ENCODE measurements at regions not wholly inside any gene's neighbourhood (a gene's known extent, or its start where the extent isn't known, plus 50 kb on each side); places are given as distances from the start of the nearest gene placed in this dataset.

DNA sequence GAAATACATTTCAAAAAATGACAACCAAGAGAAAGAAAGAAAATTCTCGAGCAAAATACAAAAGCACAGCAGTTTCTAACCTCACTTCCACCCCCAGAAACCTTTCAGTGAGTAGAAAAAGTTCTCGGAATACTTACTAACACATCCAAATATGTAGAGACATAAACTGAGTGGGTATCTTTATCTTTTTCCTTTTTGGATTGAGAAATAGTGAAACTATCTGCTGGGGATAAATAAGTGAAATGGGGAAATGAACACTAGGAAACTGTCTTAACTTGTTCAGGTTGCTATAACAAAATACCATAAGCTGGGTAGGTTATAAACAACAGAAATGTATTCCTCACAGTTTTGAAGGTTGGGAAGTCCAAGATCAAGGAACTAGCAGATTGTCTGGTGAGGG is 72.0 kb downstream of the VCAM1 start:
- TF ChIP-seq, protein P1, sequence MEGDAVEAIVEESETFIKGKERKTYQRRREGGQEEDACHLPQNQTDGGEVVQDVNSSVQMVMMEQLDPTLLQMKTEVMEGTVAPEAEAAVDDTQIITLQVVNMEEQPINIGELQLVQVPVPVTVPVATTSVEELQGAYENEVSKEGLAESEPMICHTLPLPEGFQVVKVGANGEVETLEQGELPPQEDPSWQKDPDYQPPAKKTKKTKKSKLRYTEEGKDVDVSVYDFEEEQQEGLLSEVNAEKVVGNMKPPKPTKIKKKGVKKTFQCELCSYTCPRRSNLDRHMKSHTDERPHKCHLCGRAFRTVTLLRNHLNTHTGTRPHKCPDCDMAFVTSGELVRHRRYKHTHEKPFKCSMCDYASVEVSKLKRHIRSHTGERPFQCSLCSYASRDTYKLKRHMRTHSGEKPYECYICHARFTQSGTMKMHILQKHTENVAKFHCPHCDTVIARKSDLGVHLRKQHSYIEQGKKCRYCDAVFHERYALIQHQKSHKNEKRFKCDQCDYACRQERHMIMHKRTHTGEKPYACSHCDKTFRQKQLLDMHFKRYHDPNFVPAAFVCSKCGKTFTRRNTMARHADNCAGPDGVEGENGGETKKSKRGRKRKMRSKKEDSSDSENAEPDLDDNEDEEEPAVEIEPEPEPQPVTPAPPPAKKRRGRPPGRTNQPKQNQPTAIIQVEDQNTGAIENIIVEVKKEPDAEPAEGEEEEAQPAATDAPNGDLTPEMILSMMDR (IDR thresholded peaks at IDR 0.05; ENCODE audit: low read length, missing control alignments), result no peak
- DNase-seq (ENCODE audit: low read depth), result peak; percentile 62
- H3K4me3 ChIP-seq (replicated peaks; ENCODE audit: low read depth, low read length), result no peak overlapping the region

DNA sequence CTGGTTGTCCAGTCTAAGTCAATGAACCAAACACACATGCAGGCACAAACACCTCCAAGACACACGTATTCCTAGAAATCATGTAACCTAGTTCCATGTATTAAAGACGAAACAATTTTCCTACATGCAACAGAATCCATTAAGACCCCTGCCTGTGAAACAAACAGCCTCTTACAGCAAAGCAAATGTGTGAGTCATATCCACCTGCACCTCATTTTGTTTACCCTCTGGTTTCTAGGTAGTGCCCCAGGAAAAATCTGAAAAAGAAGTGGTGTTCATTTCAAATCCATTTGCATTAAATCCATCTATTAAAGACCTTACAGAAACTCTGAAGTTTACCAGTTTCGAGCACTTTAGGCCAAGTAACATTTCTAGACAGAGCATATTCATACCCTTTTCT is 74.1 kb downstream of the VCAM1 start:
- H3K4me3 ChIP-seq (replicated peaks; ENCODE audit: low read depth, low read length), result no peak overlapping the region
- TF ChIP-seq, protein P1 (IDR thresholded peaks at IDR 0.05; ENCODE audit: low read length, missing control alignments), result no peak
- DNase-seq (ENCODE audit: low read depth), result no peak

DNA sequence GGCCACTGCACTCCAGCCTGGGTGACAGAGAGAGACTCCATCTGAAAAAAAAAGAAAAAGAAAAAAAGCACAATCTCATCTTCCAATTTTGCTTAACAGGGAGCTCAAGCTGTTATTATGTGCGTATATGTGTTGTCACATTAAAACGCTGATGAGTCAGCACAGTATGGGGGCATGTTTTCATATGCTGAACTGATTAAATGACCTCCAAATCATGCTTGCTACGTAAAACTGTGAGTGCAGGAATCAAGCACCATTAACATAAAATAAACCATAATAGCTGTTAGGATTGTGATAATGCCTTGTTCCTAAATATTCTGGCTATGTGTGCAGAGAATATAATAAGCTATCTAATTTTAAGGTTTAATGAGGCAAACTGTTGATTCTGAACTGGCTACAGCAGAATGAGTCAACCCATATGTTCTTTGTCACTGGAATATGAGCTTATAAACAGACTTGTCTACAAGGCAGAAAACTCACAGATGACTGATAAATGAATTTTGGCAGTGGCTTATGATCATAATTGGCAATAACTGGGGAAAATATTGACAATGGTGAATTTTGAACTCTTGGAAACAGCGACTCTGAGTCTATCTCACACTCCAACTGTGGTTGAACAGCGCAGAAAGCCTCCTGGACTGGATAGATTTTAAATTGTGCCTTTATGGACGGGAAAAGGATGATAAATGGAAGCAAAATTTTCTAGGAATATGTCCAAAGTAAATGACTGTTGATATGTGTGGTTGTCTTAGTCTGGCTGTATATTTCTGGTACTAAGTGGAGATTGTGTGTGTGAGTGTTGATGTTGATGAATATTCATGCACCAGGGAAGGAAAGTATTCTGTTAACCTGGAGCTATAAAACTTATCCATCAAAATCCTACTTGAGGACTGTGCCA is 75.5 kb downstream of the VCAM1 start:
- no peak overlapping the region for H3K4me3 ChIP-seq (replicated peaks; ENCODE audit: low read depth, low read length)
- TF ChIP-seq, protein P1 (IDR thresholded peaks at IDR 0.05; ENCODE audit: low read length, missing control alignments), result no peak
- DNase-seq (ENCODE audit: low read depth), result peak; percentile 76

DNA sequence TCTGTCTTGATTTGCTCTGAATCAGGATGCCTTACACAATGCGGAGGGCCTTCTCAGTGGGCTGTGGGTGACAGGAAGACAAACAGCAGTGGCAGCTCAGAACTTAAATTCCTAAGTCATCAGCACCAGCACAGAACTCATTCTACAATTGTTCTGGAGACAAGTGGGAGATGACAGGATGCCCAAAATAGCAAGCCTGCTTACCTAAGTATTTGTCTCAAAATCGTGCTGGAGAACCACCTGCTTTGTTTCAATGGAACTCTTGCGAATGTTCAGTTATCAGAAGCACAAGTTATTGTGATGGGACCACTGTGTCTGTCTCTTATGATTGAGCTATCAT is 76.1 kb downstream of the VCAM1 start:
- TF ChIP-seq, protein P1 (IDR thresholded peaks at IDR 0.05; ENCODE audit: low read length, missing control alignments), result no peak
- peak; percentile 23 for DNase-seq (ENCODE audit: low read depth)
- no peak overlapping the region for H3K4me3 ChIP-seq (replicated peaks; ENCODE audit: low read depth, low read length)

DNA sequence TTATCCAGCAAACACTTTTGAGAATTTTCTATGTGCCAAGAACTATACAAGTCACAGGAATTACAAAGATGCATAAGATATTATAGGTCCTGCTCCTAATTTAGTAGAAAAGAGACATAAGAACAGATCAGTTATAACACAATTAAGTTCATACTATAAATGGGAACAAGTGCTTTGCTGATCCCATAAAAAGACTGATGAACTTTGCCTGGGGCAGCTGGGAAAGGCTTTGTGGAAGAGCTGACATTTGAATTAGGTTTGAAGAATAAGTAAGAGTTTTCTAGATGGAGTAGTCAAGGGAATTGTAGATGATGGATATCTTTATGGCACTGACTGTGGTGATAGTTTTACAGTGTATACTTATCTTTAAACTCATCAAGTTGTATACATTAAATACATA is 76.5 kb downstream of the VCAM1 start:
- H3K4me3 ChIP-seq (replicated peaks; ENCODE audit: low read depth, low read length), result no peak overlapping the region
- DNase-seq (ENCODE audit: low read depth), result no peak
- TF ChIP-seq, protein P1 (IDR thresholded peaks at IDR 0.05; ENCODE audit: low read length, missing control alignments), result no peak

DNA sequence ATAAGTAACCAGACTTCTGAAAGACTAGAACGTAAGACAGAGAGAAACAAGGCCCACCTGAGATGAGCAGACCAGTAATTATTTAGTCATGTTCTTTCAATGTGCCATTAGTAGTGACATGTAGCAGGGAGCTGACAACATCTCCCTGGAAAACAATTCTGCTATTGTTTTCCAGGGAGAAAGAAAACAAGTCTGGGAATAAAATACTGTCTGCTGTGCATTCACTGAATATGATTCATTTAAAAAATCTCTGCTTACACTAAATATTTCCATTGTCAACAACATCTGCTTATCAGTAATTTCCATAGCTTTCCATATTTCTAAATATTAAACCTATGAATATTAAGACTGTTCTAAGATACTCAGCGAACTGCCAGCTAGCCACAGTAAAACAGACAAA is 80.0 kb downstream of the VCAM1 start:
- no peak overlapping the region for H3K4me3 ChIP-seq (replicated peaks; ENCODE audit: low read depth, low read length)
- peak; percentile 53 for DNase-seq (ENCODE audit: low read depth)
- TF ChIP-seq, protein P1 (IDR thresholded peaks at IDR 0.05; ENCODE audit: low read length, missing control alignments), result no peak

All from fibroblast of pulmonary artery (primary cell).